CD4-positive, alpha-beta T cell treated with Interleukin-15 for 1 hour (primary cell): ENCODE measurements at regions not wholly inside any gene's neighbourhood (a gene's known extent, or its start where the extent isn't known, plus 50 kb on each side); places are given as distances from the start of the nearest gene placed in this dataset.
"Not testable (repeated sequence)": the region's sequence is repeated elsewhere in the genome, so short reads cannot be mapped to it uniquely, and the experiment has no call there.

Experiments used
- DNase-seq: peaks from one replicate; pipeline ENCODE4 v3.0.0-alpha.2; 2020

GRCh38 chr4:26048378-26048882 is 134.4 kb downstream of the SMIM20 start:
- DNase-seq, result no peak

GRCh38 chr4:26048950-26049349 is 134.9 kb downstream of the SMIM20 start:
- no peak for DNase-seq

GRCh38 chr4:26049447-26049846 is 135.4 kb downstream of the SMIM20 start:
- no peak for DNase-seq

GRCh38 chr4:26050212-26050643 is 136.2 kb downstream of the SMIM20 start:
- peak; percentile 41 for DNase-seq

- DNase-seq, result no peak
These were observed 136.7 kb downstream of the SMIM20 start for GRCh38 chr4:26050671-26051070.

- DNase-seq, result no peak
These were observed 137.2 kb downstream of the SMIM20 start for GRCh38 chr4:26051240-26051639.

- DNase-seq, result no peak
These were observed 138.9 kb downstream of the SMIM20 start for GRCh38 chr4:26052663-26053541.

GRCh38 chr4:26053761-26054160 is 139.7 kb downstream of the SMIM20 start:
- DNase-seq, result no peak

- no peak for DNase-seq
These were observed 141.8 kb downstream of the SMIM20 start for GRCh38 chr4:26055855-26056254.

GRCh38 chr4:26056406-26056805 is 142.4 kb downstream of the SMIM20 start:
- no peak for DNase-seq

- not testable (repeated sequence) for DNase-seq
These were observed 143.8 kb downstream of the SMIM20 start for GRCh38 chr4:26057839-26058238.

GRCh38 chr4:26058537-26058936 is 144.5 kb downstream of the SMIM20 start:
- no peak for DNase-seq

- no peak for DNase-seq
These were observed 145.6 kb downstream of the SMIM20 start for GRCh38 chr4:26059391-26060154.

GRCh38 chr4:26060286-26060685 is 146.3 kb downstream of the SMIM20 start:
- no peak for DNase-seq

GRCh38 chr4:26061248-26061986 is 147.4 kb downstream of the SMIM20 start:
- DNase-seq, result peak; percentile 35

- no peak for DNase-seq
These were observed 148.2 kb downstream of the SMIM20 start for GRCh38 chr4:26062215-26062614.

- DNase-seq, result not testable (repeated sequence)
These were observed 150.0 kb downstream of the SMIM20 start for GRCh38 chr4:26064009-26064408.

- no peak for DNase-seq
These were observed 151.8 kb downstream of the SMIM20 start for GRCh38 chr4:26065833-26066232.

- no peak for DNase-seq
These were observed 153.0 kb downstream of the SMIM20 start for GRCh38 chr4:26067035-26067434.

GRCh38 chr4:26069218-26069617 is 155.2 kb downstream of the SMIM20 start:
- no peak for DNase-seq

- DNase-seq, result no peak
These were observed 157.7 kb downstream of the SMIM20 start for GRCh38 chr4:26071688-26072087.

GRCh38 chr4:26073886-26074560 is 160.0 kb downstream of the SMIM20 start:
- no peak for DNase-seq
